ENCODE measurements at regions not wholly inside any gene's neighbourhood (a gene's known extent, or its start where the extent isn't known, plus 50 kb on each side); places are given as distances from the start of the nearest gene placed in this dataset.

GRCh38 chr3:67118635-67119034 is 120.5 kb downstream of the KBTBD8 start:
- TF ChIP-seq CTCF (IDR thresholded peaks at IDR 0.05) (no peak), POLR2A (IDR thresholded peaks at IDR 0.05; ENCODE audit: low read depth) (no peak), POLR2AphosphoS5 (IDR thresholded peaks at IDR 0.05) (no peak), EP300 (IDR thresholded peaks at IDR 0.05) (no peak)
- H3K36me3 ChIP-seq: no peaks in the 10 kb centered on the region
- peaks cover 0 to 4% (median 0%) of the 10 kb centered on the region in 4 donors for H3K27me3 ChIP-seq
- no peaks in the 10 kb centered on the region for H3K4me1 ChIP-seq
- peaks cover 0 to 3% (median under 1%) of the 10 kb centered on the region in 4 donors for H3K9me3 ChIP-seq
- intact Hi-C loops (cut with DNase I): loop anchor here (10.0 kb wide), 1 partner anchor 1756 kb away; no protein-coding TSS in a partner anchor
- no peak for DNase-seq (ENCODE audit: extremely low spot score)
- H3K4me3 ChIP-seq: no peak overlapping the region
- WGBS: 34% methylated on average over 3 of the region's 3 CpGs
- no peak overlapping the region for H3K27ac ChIP-seq (replicated peaks in 1 of 4)

GRCh38 chr3:67123914-67124313 is 125.8 kb downstream of the KBTBD8 start:
- no peak for DNase-seq (ENCODE audit: extremely low spot score)
- Histone ChIP-seq H3K4me1 (no peaks in the 10 kb centered on the region), H3K27ac (replicated peaks in 1 of 4) (no peak overlapping the region), H3K9me3 (peaks cover 0 to 20% (median 16%) of the 10 kb centered on the region in 4 donors), H3K36me3 (no peaks in the 10 kb centered on the region), H3K4me3 (no peak overlapping the region), H3K27me3 (no peaks in the 10 kb centered on the region)
- intact Hi-C loops (cut with DNase I): no loop called here
- no peak for TF ChIP-seq CTCF (IDR thresholded peaks at IDR 0.05)
- TF ChIP-seq POLR2A (IDR thresholded peaks at IDR 0.05; ENCODE audit: low read depth): no peak
- TF ChIP-seq POLR2AphosphoS5 (IDR thresholded peaks at IDR 0.05): no peak
- no peak for TF ChIP-seq EP300 (IDR thresholded peaks at IDR 0.05)
- 77% methylated on average over 5 of the region's 5 CpGs for WGBS

- Histone ChIP-seq H3K27me3 (no peaks in the 10 kb centered on the region), H3K4me3 (no peak overlapping the region), H3K9me3 (peaks cover 0 to 20% (median 16%) of the 10 kb centered on the region in 4 donors), H3K36me3 (no peaks in the 10 kb centered on the region), H3K27ac (replicated peaks in 1 of 4) (no peak overlapping the region), H3K4me1 (no peaks in the 10 kb centered on the region)
- no peak for TF ChIP-seq POLR2A (IDR thresholded peaks at IDR 0.05; ENCODE audit: low read depth)
- no peak for TF ChIP-seq EP300 (IDR thresholded peaks at IDR 0.05)
- no peak for TF ChIP-seq POLR2AphosphoS5 (IDR thresholded peaks at IDR 0.05)
- TF ChIP-seq CTCF (IDR thresholded peaks at IDR 0.05): no peak
- intact Hi-C loops (cut with DNase I): no loop called here
- WGBS: 50% methylated on average over 3 of the region's 3 CpGs
- no peak for DNase-seq (ENCODE audit: extremely low spot score)
Measured at GRCh38 chr3:67127254-67127653, 129.1 kb downstream of the KBTBD8 start.

- Histone ChIP-seq H3K36me3 (no peaks in the 10 kb centered on the region), H3K4me1 (no peaks in the 10 kb centered on the region), H3K4me3 (no peak overlapping the region), H3K9me3 (peaks cover 0 to 7% (median 1%) of the 10 kb centered on the region in 4 donors), H3K27ac (replicated peaks in 1 of 4) (no peak overlapping the region), H3K27me3 (no peaks in the 10 kb centered on the region)
- 94% methylated on average over 7 of the region's 8 CpGs for WGBS
- no peak for DNase-seq (ENCODE audit: extremely low spot score)
- intact Hi-C loops (cut with DNase I): no loop called here
- TF ChIP-seq CTCF (IDR thresholded peaks at IDR 0.05) (no peak), EP300 (IDR thresholded peaks at IDR 0.05) (no peak), POLR2AphosphoS5 (IDR thresholded peaks at IDR 0.05) (no peak), POLR2A (IDR thresholded peaks at IDR 0.05; ENCODE audit: low read depth) (no peak)
Measured at GRCh38 chr3:67142432-67142831, 144.3 kb downstream of the KBTBD8 start.

- DNase-seq (ENCODE audit: extremely low spot score): no peak
- no peak overlapping the region for H3K4me3 ChIP-seq
- H3K4me1 ChIP-seq: no peaks in the 10 kb centered on the region
- no peaks in the 10 kb centered on the region for H3K27me3 ChIP-seq
- intact Hi-C loops (cut with DNase I): no loop called here
- no peak overlapping the region for H3K27ac ChIP-seq (replicated peaks in 1 of 4)
- 74% methylated on average over 2 of the region's 2 CpGs for WGBS
- no peaks in the 10 kb centered on the region for H3K36me3 ChIP-seq
- TF ChIP-seq POLR2A (IDR thresholded peaks at IDR 0.05; ENCODE audit: low read depth) (no peak), POLR2AphosphoS5 (IDR thresholded peaks at IDR 0.05) (no peak), CTCF (IDR thresholded peaks at IDR 0.05) (no peak), EP300 (IDR thresholded peaks at IDR 0.05) (no peak)
- H3K9me3 ChIP-seq: no peaks in the 10 kb centered on the region
Measured at GRCh38 chr3:67145738-67146137, 147.6 kb downstream of the KBTBD8 start.
